ENCODE measurements at regions not wholly inside any gene's neighbourhood (a gene's known extent, or its start where the extent isn't known, plus 50 kb on each side); places are given as distances from the start of the nearest gene placed in this dataset.

- TF ChIP-seq CTCF (IDR thresholded peaks at IDR 0.05) (no peak), POLR2A (IDR thresholded peaks at IDR 0.05) (no peak)
Measured at GRCh38 chr12:27896419-27896990, 76.0 kb downstream of the PTHLH start.
